HG03378 (cell line): ENCODE measurements at regions not wholly inside any gene's neighbourhood (a gene's known extent, or its start where the extent isn't known, plus 50 kb on each side); places are given as distances from the start of the nearest gene placed in this dataset.
"Not testable (repeated sequence)": the region's sequence is repeated elsewhere in the genome, so short reads cannot be mapped to it uniquely, and the experiment has no call there.

Source experiments
- ATAC-seq: cut with Tn5 transposase; IDR thresholded peaks from one replicate; pipeline ENCODE4 v1.9.1; 2021; ENCODE audit warnings: mild to moderate bottlenecking, moderate library complexity; ENCODE audit not compliant: unreplicated experiment

- ATAC-seq: no peak
These were observed 461.6 kb downstream of the PREX1 start for GRCh38 chr20:48366230-48366629.

- ATAC-seq: no peak
These were observed 462.9 kb downstream of the PREX1 start for GRCh38 chr20:48364688-48365421.

GRCh38 chr20:48364055-48364454 lies 463.7 kb downstream of the PREX1 start:
- ATAC-seq: no peak

- peak; percentile 40 for ATAC-seq
These were observed 467.3 kb downstream of the PREX1 start for GRCh38 chr20:48360342-48360975.

- ATAC-seq: peak; percentile 63
These were observed 468.0 kb downstream of the PREX1 start for GRCh38 chr20:48359692-48360341.

- ATAC-seq: not testable (repeated sequence)
These were observed 468.8 kb downstream of the PREX1 start for GRCh38 chr20:48359055-48359390.

GRCh38 chr20:48358176-48359054 lies 469.4 kb downstream of the PREX1 start:
- ATAC-seq: no peak

- no peak for ATAC-seq
These were observed 470.1 kb downstream of the PREX1 start for GRCh38 chr20:48357714-48358113.

GRCh38 chr20:48354903-48355302 lies 472.9 kb downstream of the PREX1 start:
- ATAC-seq: no peak

- ATAC-seq: no peak
These were observed 473.4 kb downstream of the PREX1 start for GRCh38 chr20:48354320-48354876.

GRCh38 chr20:48352628-48353027 lies 475.2 kb downstream of the PREX1 start:
- ATAC-seq: no peak

- ATAC-seq: no peak
These were observed 475.8 kb downstream of the PREX1 start for GRCh38 chr20:48352042-48352441.

GRCh38 chr20:48350313-48350988 lies 477.3 kb downstream of the PREX1 start:
- no peak for ATAC-seq

GRCh38 chr20:48349656-48350055 lies 478.1 kb downstream of the PREX1 start:
- no peak for ATAC-seq

- ATAC-seq: no peak
These were observed 479.8 kb downstream of the PREX1 start for GRCh38 chr20:48348022-48348421.

GRCh38 chr20:48342822-48343513 lies 484.8 kb downstream of the PREX1 start:
- no peak for ATAC-seq

- ATAC-seq: no peak
These were observed 486.9 kb downstream of the PREX1 start for GRCh38 chr20:48340883-48341281.

- ATAC-seq: no peak
These were observed 487.6 kb downstream of the PREX1 start for GRCh38 chr20:48339986-48340882.
